ENCODE measurements at regions not wholly inside any gene's neighbourhood (a gene's known extent, or its start where the extent isn't known, plus 50 kb on each side); places are given as distances from the start of the nearest gene placed in this dataset.

- Histone ChIP-seq H3K27me3 (ENCODE audit: insufficient read depth, low read length) (no peaks in the 10 kb centered on the region), H3K36me3 (ENCODE audit: control insufficient read depth in 1 of 2, insufficient read depth in 2 of 2, low read length in 2 of 2) (no peaks in the 10 kb centered on the region), H3K4me1 (ENCODE audit: control insufficient read depth in 1 of 2, insufficient read depth in 2 of 2, low read length in 2 of 2) (no peaks in the 10 kb centered on the region), H3K27ac (ENCODE audit: low read depth, low read length) (no peak overlapping the region), H2AFZ (ENCODE audit: low read depth, low read length, poor library complexity, severe bottlenecking) (no peak overlapping the region), H3K4me2 (ENCODE audit: low read length) (no peak overlapping the region), H4K20me1 (ENCODE audit: insufficient read depth) (no peaks in the 10 kb centered on the region), H3K79me2 (ENCODE audit: insufficient read depth, low read length) (no peaks in the 10 kb centered on the region), H3K4me3 (replicated peaks in 1 of 2; ENCODE audit: low read depth in 1 of 2, low read length in 2 of 2) (no peak overlapping the region), H3K9ac (ENCODE audit: low read length) (no peak overlapping the region), H3K9me2 (ENCODE audit: insufficient read depth) (no peaks in the 10 kb centered on the region), H3K9me3 (ENCODE audit: control insufficient read depth in 1 of 2, insufficient read depth in 1 of 2, low read depth in 1 of 2, low read length in 2 of 2) (peaks cover 0 to 3% of the 10 kb centered on the region in 2 experiments; a peak in 1 of 4 replicates)
- intact Hi-C loops (cut with micrococcal nuclease) = no loop called here
- TF ChIP-seq CBX3 (IDR thresholded peaks at IDR 0.05; ENCODE audit: low read depth) = no peak
- TF ChIP-seq TCF7L2 (IDR thresholded peaks at IDR 0.05; ENCODE audit: borderline replicate concordance, extremely low read depth, insufficient read depth, insufficient read length) = no peak
- no peak for TF ChIP-seq POLR2AphosphoS5 (IDR thresholded peaks at IDR 0.05; ENCODE audit: low read depth, low read length)
- ChIA-PET POLR2A (no interaction called here), CTCF (no interaction called here), RAD21 (ENCODE audit: low non-redundant PET in 1 of 2, low total read pairs in 2 of 2, uncharacterized antibody in 2 of 2, unreplicated experiment in 2 of 2) (no interaction called here)
- DNase-seq (ENCODE audit: low read depth, low spot score) = no peak
- no TSS peak for BruUV-seq (replicated peaks)
- ATAC-seq = no peak
Observed at GRCh38 chr13:106998664-106999063, 430.7 kb upstream of the ARGLU1 start.

DNA sequence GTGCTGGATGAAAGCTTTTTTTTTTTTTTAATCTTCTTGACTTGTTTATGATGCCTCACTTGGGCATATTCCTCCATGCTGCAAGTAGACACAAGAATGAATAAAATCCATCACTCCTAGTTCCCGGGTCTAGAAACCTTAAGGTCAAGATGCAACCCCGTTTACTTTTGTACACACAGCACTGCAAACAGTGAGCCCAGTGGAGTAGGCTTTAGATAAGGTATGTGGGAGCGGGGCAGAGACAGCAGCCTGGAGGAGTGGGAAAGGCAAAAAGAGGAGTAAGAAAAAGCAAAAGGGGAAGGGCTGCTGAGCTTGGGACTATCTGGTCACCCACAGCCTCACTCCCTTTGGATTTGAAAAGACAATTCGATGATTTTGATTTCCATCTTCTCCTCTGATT lies 429.8 kb upstream of the ARGLU1 start:
- TF ChIP-seq CEBPB (IDR thresholded peaks at IDR 0.05; ENCODE audit: low read depth) = no peak
- TF ChIP-seq SIN3A (IDR thresholded peaks at IDR 0.05; ENCODE audit: low read depth) = no peak
- ChIA-PET POLR2A (no interaction called here), RAD21 (ENCODE audit: low non-redundant PET in 1 of 2, low total read pairs in 2 of 2, uncharacterized antibody in 2 of 2, unreplicated experiment in 2 of 2) (no interaction called here), CTCF (no interaction called here)
- Histone ChIP-seq H3K36me3 (ENCODE audit: control insufficient read depth in 1 of 2, insufficient read depth in 2 of 2, low read length in 2 of 2) (no peaks in the 10 kb centered on the region), H2AFZ (ENCODE audit: low read depth, low read length, poor library complexity, severe bottlenecking) (no peak overlapping the region), H3K79me2 (ENCODE audit: insufficient read depth, low read length) (no peaks in the 10 kb centered on the region), H3K27me3 (ENCODE audit: insufficient read depth, low read length) (no peaks in the 10 kb centered on the region), H3K9me2 (ENCODE audit: insufficient read depth) (no peaks in the 10 kb centered on the region), H3K4me2 (ENCODE audit: low read length) (no peak overlapping the region), H3K4me1 (ENCODE audit: control insufficient read depth in 1 of 2, insufficient read depth in 2 of 2, low read length in 2 of 2) (no peaks in the 10 kb centered on the region), H3K27ac (ENCODE audit: low read depth, low read length) (no peak overlapping the region), H3K9me3 (ENCODE audit: control insufficient read depth in 1 of 2, insufficient read depth in 1 of 2, low read depth in 1 of 2, low read length in 2 of 2) (peaks cover 0 to 3% of the 10 kb centered on the region in 2 experiments; a peak in 1 of 4 replicates), H3K9ac (ENCODE audit: low read length) (no peak overlapping the region), H3K4me3 (replicated peaks in 1 of 2; ENCODE audit: low read depth in 1 of 2, low read length in 2 of 2) (no peak overlapping the region), H4K20me1 (ENCODE audit: insufficient read depth) (no peaks in the 10 kb centered on the region)
- ATAC-seq (no peak), DNase-seq (ENCODE audit: low read depth, low spot score) (no peak)
- BruUV-seq (replicated peaks) = no TSS peak
- intact Hi-C loops (cut with micrococcal nuclease) = no loop called here
